Uterus (tissue), 3 donors: ENCODE measurements at regions not wholly inside any gene's neighbourhood (a gene's known extent, or its start where the extent isn't known, plus 50 kb on each side); places are given as distances from the start of the nearest gene placed in this dataset.

Experiments
- DNase-seq, 2 donors: peaks; one replicate each; pipeline ENCODE4 v3.0.0-alpha.2; 2019 to 2020
- H3K27ac ChIP-seq, 2 donors: fragments of 200-600 bp; sonication (generic); 1 replicate in 1 of 2; 2 replicates in 1 of 2; pipeline ENCODE4 v1.5.1; 2016 to 2018
- H3K27me3 ChIP-seq, 2 donors: fragments of 200-600 bp; sonication (generic); one replicate each; pipeline ENCODE4 v1.5.1; 2018 to 2019; ENCODE audit warnings: control low read depth in 1 of 2
- H3K36me3 ChIP-seq, 2 donors: fragments of 200-600 bp; sonication (generic); one replicate each; pipeline ENCODE4 v1.5.1; 2019; ENCODE audit warnings: control low read depth in 1 of 2
- H3K4me1 ChIP-seq, 2 donors: fragments of 200-600 bp; sonication (generic); one replicate each; pipeline ENCODE4 v1.5.1; 2018 to 2019; ENCODE audit warnings: control low read depth in 1 of 2
- H3K4me3 ChIP-seq, 2 donors: fragments of 200-600 bp; sonication (generic); 1 replicate in 1 of 2; 2 replicates in 1 of 2; pipeline ENCODE4 v1.5.1; 2018 to 2019; ENCODE audit warnings: mild to moderate bottlenecking in 1 of 2
- H3K9me3 ChIP-seq, 2 donors: fragments of 200-600 bp; sonication (generic); one replicate each; pipeline ENCODE4 v1.5.1; 2019; ENCODE audit warnings: control low read depth in 1 of 2
- POLR2A ChIP-seq, 2 donors: fragments of 450-650 bp; IDR thresholded peaks; one replicate each; pipeline ENCODE4 v1.6.1; 2016; ENCODE audit warnings: antibody characterized with exemption in 2 of 2, mild to moderate bottlenecking in 1 of 2, moderate library complexity in 1 of 2
- intact Hi-C: fragments of 100-400 bp; cut with DNase I; formaldehyde crosslinking; loops from one replicate; pipeline ENCODE4 v1.15.1; 2023; ENCODE audit warnings: low total_unique reads
- TF ChIP-seq, protein P1 (sequence below), 4 experiments: fragments of 200-600 bp in 2 of 4; fragments of 450-650 bp in 2 of 4; sonication (generic) in 2 of 4; IDR thresholded peaks; one replicate each; pipeline ENCODE4 v1.5.1; 2016 to 2019; ENCODE audit warnings: antibody characterized with exemption in 4 of 4, mild to moderate bottlenecking in 2 of 4, moderate library complexity in 1 of 4
- donor health status: DM: yes; HTN: yes; CAD: no.

- TF ChIP-seq, protein P1, sequence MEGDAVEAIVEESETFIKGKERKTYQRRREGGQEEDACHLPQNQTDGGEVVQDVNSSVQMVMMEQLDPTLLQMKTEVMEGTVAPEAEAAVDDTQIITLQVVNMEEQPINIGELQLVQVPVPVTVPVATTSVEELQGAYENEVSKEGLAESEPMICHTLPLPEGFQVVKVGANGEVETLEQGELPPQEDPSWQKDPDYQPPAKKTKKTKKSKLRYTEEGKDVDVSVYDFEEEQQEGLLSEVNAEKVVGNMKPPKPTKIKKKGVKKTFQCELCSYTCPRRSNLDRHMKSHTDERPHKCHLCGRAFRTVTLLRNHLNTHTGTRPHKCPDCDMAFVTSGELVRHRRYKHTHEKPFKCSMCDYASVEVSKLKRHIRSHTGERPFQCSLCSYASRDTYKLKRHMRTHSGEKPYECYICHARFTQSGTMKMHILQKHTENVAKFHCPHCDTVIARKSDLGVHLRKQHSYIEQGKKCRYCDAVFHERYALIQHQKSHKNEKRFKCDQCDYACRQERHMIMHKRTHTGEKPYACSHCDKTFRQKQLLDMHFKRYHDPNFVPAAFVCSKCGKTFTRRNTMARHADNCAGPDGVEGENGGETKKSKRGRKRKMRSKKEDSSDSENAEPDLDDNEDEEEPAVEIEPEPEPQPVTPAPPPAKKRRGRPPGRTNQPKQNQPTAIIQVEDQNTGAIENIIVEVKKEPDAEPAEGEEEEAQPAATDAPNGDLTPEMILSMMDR (IDR thresholded peaks at IDR 0.05) = no peak
- TF ChIP-seq POLR2A (IDR thresholded peaks at IDR 0.05) = no peak
- Histone ChIP-seq H3K9me3 (no peaks in the 10 kb centered on the region), H3K36me3 (no peaks in the 10 kb centered on the region), H3K27me3 (no peaks in the 10 kb centered on the region), H3K4me1 (peaks cover 0 to 4% of the 10 kb centered on the region in 2 donors), H3K27ac (no peak overlapping the region), H3K4me3 (no peak overlapping the region)
- DNase-seq = no peak
- intact Hi-C loops = no loop called here
Observed at GRCh38 chr18:7464245-7464966, 102.7 kb upstream of the PTPRM start.

- Histone ChIP-seq H3K4me1 (peaks cover 0 to 4% of the 10 kb centered on the region in 2 donors), H3K9me3 (no peaks in the 10 kb centered on the region), H3K4me3 (no peak overlapping the region), H3K36me3 (no peaks in the 10 kb centered on the region), H3K27me3 (no peaks in the 10 kb centered on the region), H3K27ac (no peak overlapping the region)
- DNase-seq = no peak
- intact Hi-C loops = no loop called here
- TF ChIP-seq, protein P1 (IDR thresholded peaks at IDR 0.05) = no peak
- TF ChIP-seq POLR2A (IDR thresholded peaks at IDR 0.05) = no peak
Observed at GRCh38 chr18:7466190-7466589, 100.9 kb upstream of the PTPRM start.

GRCh38 chr18:7467708-7468466 is 99.2 kb upstream of the PTPRM start:
- H3K27ac ChIP-seq = no peak overlapping the region
- H3K9me3 ChIP-seq = no peaks in the 10 kb centered on the region
- no peaks in the 10 kb centered on the region for H3K4me1 ChIP-seq
- TF ChIP-seq, protein P1 (IDR thresholded peaks at IDR 0.05) = no peak
- no peak for TF ChIP-seq POLR2A (IDR thresholded peaks at IDR 0.05)
- DNase-seq = no peak
- intact Hi-C loops = no loop called here
- H3K4me3 ChIP-seq = no peak overlapping the region
- H3K27me3 ChIP-seq = no peaks in the 10 kb centered on the region
- no peaks in the 10 kb centered on the region for H3K36me3 ChIP-seq

- no peak overlapping the region for H3K4me3 ChIP-seq
- no peak for DNase-seq
- H3K27ac ChIP-seq = no peak overlapping the region
- no peaks in the 10 kb centered on the region for H3K4me1 ChIP-seq
- TF ChIP-seq, protein P1 (IDR thresholded peaks at IDR 0.05) = no peak
- TF ChIP-seq POLR2A (IDR thresholded peaks at IDR 0.05) = no peak
- no peaks in the 10 kb centered on the region for H3K36me3 ChIP-seq
- intact Hi-C loops = no loop called here
- no peaks in the 10 kb centered on the region for H3K9me3 ChIP-seq
- no peaks in the 10 kb centered on the region for H3K27me3 ChIP-seq
Observed at GRCh38 chr18:7470101-7470500, 97.0 kb upstream of the PTPRM start.

- no peaks in the 10 kb centered on the region for H3K36me3 ChIP-seq
- no peaks in the 10 kb centered on the region for H3K4me1 ChIP-seq
- H3K27ac ChIP-seq = no peak overlapping the region
- H3K9me3 ChIP-seq = no peaks in the 10 kb centered on the region
- intact Hi-C loops = no loop called here
- H3K27me3 ChIP-seq = no peaks in the 10 kb centered on the region
- no peak for DNase-seq
- no peak for TF ChIP-seq POLR2A (IDR thresholded peaks at IDR 0.05)
- TF ChIP-seq, protein P1 (IDR thresholded peaks at IDR 0.05) = no peak
- no peak overlapping the region for H3K4me3 ChIP-seq
Observed at GRCh38 chr18:7470503-7470902, 96.6 kb upstream of the PTPRM start.
